ENCODE measurements at regions not wholly inside any gene's neighbourhood (a gene's known extent, or its start where the extent isn't known, plus 50 kb on each side); places are given as distances from the start of the nearest gene placed in this dataset.

GRCh38 chr12:66779466-66779865, 100.6 kb upstream of the GRIP1 start:
- H3K9ac ChIP-seq (replicated peaks; ENCODE audit: extremely low read depth, insufficient read depth, low read length) = no peak overlapping the region
- no peak overlapping the region for H2AFZ ChIP-seq (ENCODE audit: low read depth, low read length)
- no peaks in the 10 kb centered on the region for H3K4me1 ChIP-seq (ENCODE audit: control insufficient read depth, extremely low read depth, insufficient read depth, low read length)
- no peak overlapping the region for H3K27ac ChIP-seq (ENCODE audit: insufficient read depth, low read depth, low read length)
- ChIA-PET CTCF (no interaction called here), POLR2A (no interaction called here)
- FAIRE-seq (no peak), DNase-seq (ENCODE audit: low read depth, low spot score) (no peak)
- BruUV-seq (replicated peaks) = no TSS peak
- no peaks in the 10 kb centered on the region for H3K79me2 ChIP-seq (ENCODE audit: control insufficient read depth, insufficient read depth, low read length)
- no peaks in the 10 kb centered on the region for H4K20me1 ChIP-seq (replicated peaks; ENCODE audit: control insufficient read depth, extremely low read depth, insufficient read depth, low read length)
- H3K36me3 ChIP-seq (ENCODE audit: control insufficient read depth in 2 of 2, extremely low read depth in 1 of 2, insufficient read depth in 2 of 2, low read length in 2 of 2) = no peaks in the 10 kb centered on the region
- H3K27me3 ChIP-seq (ENCODE audit: control insufficient read depth in 2 of 2, insufficient read depth in 2 of 2, low read length in 2 of 2) = no peaks in the 10 kb centered on the region
- H3K9me3 ChIP-seq (replicated peaks; ENCODE audit: control insufficient read depth, insufficient read depth, low read length) = no peaks in the 10 kb centered on the region
- TF ChIP-seq EZH2 (IDR thresholded peaks at IDR 0.05; ENCODE audit: borderline replicate concordance, low read depth, low read length, severe bottlenecking) (no peak), MAX (IDR thresholded peaks at IDR 0.05; ENCODE audit: insufficient read depth, insufficient read length) (no peak), JUN (IDR thresholded peaks at IDR 0.05; ENCODE audit: borderline replicate concordance, insufficient read depth, insufficient read length, low read depth) (no peak), POLR2A (IDR thresholded peaks at IDR 0.05; ENCODE audit: low read depth, low read length) (no peak), CTCF (IDR thresholded peaks at IDR 0.05; ENCODE audit: extremely low read depth in 1 of 2, insufficient read depth in 1 of 2, low read depth in 1 of 2, low read length in 2 of 2) (no peak), MYC (IDR thresholded peaks at IDR 0.05; ENCODE audit: low read depth, low read length) (no peak), GATA2 (IDR thresholded peaks at IDR 0.05; ENCODE audit: insufficient read depth, insufficient read length, low read depth, low read length) (no peak), FOS (IDR thresholded peaks at IDR 0.05; ENCODE audit: borderline replicate concordance, insufficient read depth, low read length) (no peak), POLR2AphosphoS5 (IDR thresholded peaks at IDR 0.05; ENCODE audit: insufficient read depth, low read depth, low read length) (no peak)
- no peak overlapping the region for H3K4me2 ChIP-seq (ENCODE audit: insufficient read depth, low read length)
- no peaks in the 10 kb centered on the region for H3K9me1 ChIP-seq (replicated peaks; ENCODE audit: control insufficient read depth, extremely low read depth, insufficient read depth, low read length)
- dilution Hi-C loops (cut with MboI; ENCODE audit: extremely low pct_ligation_motif_present, low sequenced_read_pairs) (no loop called here), intact Hi-C loops (cut with micrococcal nuclease) (no loop called here)
- H3K4me3 ChIP-seq (replicated peaks in 1 of 3; ENCODE audit: insufficient read depth in 1 of 3, low read depth in 1 of 3, low read length in 3 of 3) = no peak overlapping the region
